SK-N-MC (cell line): ENCODE measurements at regions not wholly inside any gene's neighbourhood (a gene's known extent, or its start where the extent isn't known, plus 50 kb on each side); places are given as distances from the start of the nearest gene placed in this dataset.

Experiments
- DNase-seq: peaks from one replicate; pipeline ENCODE4 v3.0.0-alpha.2; 2011; ENCODE audit warnings: low read depth, low spot score
- H3K27ac ChIP-seq: fragments of 200-600 bp; sonication (generic); 2 replicates; pipeline ENCODE4 v1.5.1; 2016; ENCODE audit warnings: mixed run types
- H3K36me3 ChIP-seq: fragments of 200-600 bp; sonication (generic); 2 replicates; pipeline ENCODE4 v1.6.1; 2017; ENCODE audit warnings: antibody characterized with exemption, low read length, mixed read lengths; ENCODE audit not compliant: insufficient read depth
- H3K4me3 ChIP-seq: fragments of 200-600 bp; sonication (generic); 2 replicates; pipeline ENCODE4 v1.5.1; 2016
- H3K9ac ChIP-seq: fragments of 200-600 bp; sonication (generic); 2 replicates; pipeline ENCODE4 v1.8.0; 2017; ENCODE audit warnings: mixed run types, mixed read lengths; ENCODE audit not compliant: insufficient read length
- H3K9me3 ChIP-seq: fragments of 200-600 bp; sonication (generic); 2 replicates; pipeline ENCODE4 v1.6.1; 2017; ENCODE audit warnings: low read depth, mild to moderate bottlenecking, antibody characterized with exemption, low read length, moderate library complexity, mixed read lengths
- EZH2 ChIP-seq: fragments of 200-600 bp; sonication (generic); IDR thresholded peaks from one replicate; pipeline ENCODE4 v1.6.1; 2017; ENCODE audit warnings: antibody characterized with exemption
- FOXP2 ChIP-seq: optimal IDR thresholded peaks from 2 replicates; pipeline ENCODE3; 2011; ENCODE audit warnings: mild to moderate bottlenecking, moderate library complexity; ENCODE audit not compliant: insufficient read depth; ENCODE audit errors: extremely low read length, control extremely low read depth
- POLR2AphosphoS5 ChIP-seq: IDR thresholded peaks from 2 replicates; pipeline ENCODE4 v1.6.1; 2012; ENCODE audit warnings: mild to moderate bottlenecking, low read depth, low read length, borderline replicate concordance

DNA sequence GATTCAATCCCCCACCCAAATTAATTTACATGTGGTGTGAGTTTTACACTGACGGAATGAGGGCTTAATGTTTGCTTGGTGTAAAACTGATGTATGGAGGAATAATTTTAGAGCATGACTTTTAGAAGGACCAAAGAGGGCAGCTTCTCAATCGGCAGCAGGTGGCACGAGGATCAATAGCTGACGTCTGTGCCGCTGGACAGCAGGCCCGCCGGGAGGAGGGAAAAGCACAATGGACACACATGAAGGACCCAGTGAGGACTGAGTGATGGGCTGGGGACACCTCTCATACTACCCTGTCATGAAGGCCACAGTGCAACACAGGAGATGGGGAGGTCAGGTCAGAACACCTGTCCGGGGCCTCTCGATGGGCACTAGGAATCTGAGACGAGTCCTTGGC, 61.4 kb upstream of the NSMCE3 start:
- Histone ChIP-seq H3K27ac (no peak overlapping the region), H3K36me3 (no peaks in the 10 kb centered on the region), H3K9ac (no peak overlapping the region), H3K9me3 (no peaks in the 10 kb centered on the region), H3K4me3 (no peak overlapping the region)
- no peak for DNase-seq
- no peak for TF ChIP-seq FOXP2
- TF ChIP-seq EZH2, result no peak
- no peak for TF ChIP-seq POLR2AphosphoS5

DNA sequence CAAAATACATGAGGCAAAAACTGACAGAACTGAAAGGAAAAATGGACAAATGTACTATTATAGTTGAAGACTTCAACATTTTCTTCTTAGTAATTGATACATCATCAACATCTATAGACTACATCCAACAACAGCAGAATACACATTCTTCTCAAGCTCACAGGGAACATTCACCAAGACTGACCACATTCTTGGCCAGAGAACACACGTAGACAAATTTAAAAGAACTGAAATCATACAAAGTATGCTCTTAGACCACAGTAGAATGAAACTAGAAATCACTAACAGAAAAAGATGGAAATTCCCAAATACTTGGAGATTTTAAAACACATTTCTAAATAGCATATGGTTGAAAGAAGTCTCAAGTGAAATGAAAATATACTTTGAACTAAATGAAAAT, 55.1 kb upstream of the NSMCE3 start:
- Histone ChIP-seq H3K9me3 (no peaks in the 10 kb centered on the region), H3K36me3 (no peaks in the 10 kb centered on the region), H3K4me3 (no peak overlapping the region), H3K27ac (no peak overlapping the region), H3K9ac (no peak overlapping the region)
- TF ChIP-seq FOXP2 (no peak), EZH2 (no peak), POLR2AphosphoS5 (no peak)
- no peak for DNase-seq

DNA sequence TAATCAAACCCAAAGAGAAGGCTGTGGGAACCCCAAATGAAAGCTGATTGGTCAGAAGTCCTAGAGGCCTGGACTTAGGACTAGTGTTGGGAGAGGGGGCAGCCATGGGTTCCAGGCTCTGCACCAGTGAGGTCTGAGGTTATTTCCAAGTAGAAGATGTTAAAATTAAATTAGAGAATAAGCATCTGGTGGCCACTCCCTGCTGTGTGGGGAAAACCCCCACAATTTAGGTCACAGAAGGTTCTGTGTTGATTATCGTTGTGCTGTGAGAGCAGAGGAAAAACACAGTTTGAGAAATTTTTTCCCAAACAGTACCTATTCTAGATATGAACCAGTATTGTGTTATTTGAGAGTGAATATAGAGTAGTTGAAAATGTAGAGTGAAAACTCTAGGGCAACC, 53.9 kb upstream of the NSMCE3 start:
- Histone ChIP-seq H3K9ac (no peak overlapping the region), H3K27ac (no peak overlapping the region), H3K9me3 (no peaks in the 10 kb centered on the region), H3K4me3 (no peak overlapping the region), H3K36me3 (no peaks in the 10 kb centered on the region)
- no peak for DNase-seq
- no peak for TF ChIP-seq POLR2AphosphoS5
- no peak for TF ChIP-seq EZH2
- no peak for TF ChIP-seq FOXP2

DNA sequence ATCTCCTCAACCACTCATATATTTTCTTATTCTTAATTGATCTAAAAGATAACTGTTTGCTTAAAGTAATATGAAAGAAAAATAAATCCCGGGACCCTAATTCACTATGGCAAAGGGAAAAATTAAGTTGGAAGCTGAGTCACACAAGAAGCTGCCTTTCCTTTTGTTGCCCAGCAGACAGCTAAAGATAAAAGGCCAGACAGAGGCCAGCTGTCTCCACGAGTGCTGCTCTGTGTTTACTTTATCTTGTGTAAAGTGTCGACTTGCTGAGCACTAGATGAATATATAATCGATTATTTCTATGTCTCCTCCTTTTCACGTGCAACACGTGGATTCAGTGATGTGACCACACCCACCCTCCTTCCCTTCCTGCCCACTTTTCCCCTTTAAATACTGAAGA, 52.8 kb upstream of the NSMCE3 start:
- TF ChIP-seq POLR2AphosphoS5, result no peak
- no peak for TF ChIP-seq FOXP2
- no peak for TF ChIP-seq EZH2

DNA sequence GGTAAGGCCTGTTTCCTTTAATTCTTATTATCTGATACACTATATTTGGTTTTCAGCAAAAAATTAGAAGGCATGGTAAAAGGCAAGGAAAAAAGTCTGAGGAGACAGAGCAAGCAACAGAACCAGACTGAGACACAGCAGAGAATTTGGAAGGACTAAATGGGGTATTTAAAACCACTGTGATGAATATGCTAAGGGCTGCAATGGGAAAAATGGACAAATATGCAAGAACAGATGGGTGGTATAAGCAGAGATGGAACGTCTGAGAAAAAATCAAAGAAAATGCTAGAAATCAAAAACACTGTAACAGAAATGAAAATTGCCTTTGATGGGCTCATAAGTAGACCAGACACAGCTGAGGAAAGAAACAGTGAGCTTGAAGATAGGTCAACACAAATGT, 50.8 kb upstream of the NSMCE3 start:
- Histone ChIP-seq H3K9ac (no peak overlapping the region), H3K27ac (no peak overlapping the region), H3K9me3 (no peaks in the 10 kb centered on the region), H3K36me3 (no peaks in the 10 kb centered on the region), H3K4me3 (no peak overlapping the region)
- no peak for DNase-seq
- TF ChIP-seq FOXP2, result no peak
- no peak for TF ChIP-seq POLR2AphosphoS5
- TF ChIP-seq EZH2, result no peak

More for the DNA sequence above, 52.8 kb upstream of the NSMCE3 start:
- DNase-seq, result no peak
- H3K4me3 ChIP-seq, result no peak overlapping the region
- no peaks in the 10 kb centered on the region for H3K36me3 ChIP-seq
- H3K27ac ChIP-seq, result no peak overlapping the region
- no peaks in the 10 kb centered on the region for H3K9me3 ChIP-seq
- H3K9ac ChIP-seq, result no peak overlapping the region

DNA sequence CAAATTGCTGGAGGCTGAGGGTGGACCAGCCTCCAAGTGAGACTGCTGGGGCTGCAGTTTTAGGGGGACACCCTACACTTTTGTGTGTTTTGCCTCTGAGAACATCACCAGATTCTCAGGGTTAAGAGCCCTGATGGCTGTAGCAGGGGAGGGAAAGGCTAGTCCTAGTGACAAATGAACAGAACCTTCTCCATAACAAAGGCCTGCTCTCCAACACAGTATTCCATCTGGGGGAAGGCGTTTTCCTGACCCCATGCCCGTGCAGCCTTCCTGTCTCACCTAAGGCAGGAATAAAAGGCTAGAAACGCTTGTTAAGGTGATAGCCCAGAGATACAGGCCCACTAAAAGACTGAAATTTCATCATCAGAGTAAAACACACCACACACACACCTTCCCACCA, 50.2 kb upstream of the NSMCE3 start:
- Histone ChIP-seq H3K27ac (no peak overlapping the region), H3K36me3 (no peaks in the 10 kb centered on the region), H3K4me3 (no peak overlapping the region), H3K9me3 (no peaks in the 10 kb centered on the region), H3K9ac (no peak overlapping the region)
- DNase-seq, result no peak
- no peak for TF ChIP-seq POLR2AphosphoS5
- no peak for TF ChIP-seq EZH2
- no peak for TF ChIP-seq FOXP2
